ENCODE measurements at regions not wholly inside any gene's neighbourhood (a gene's known extent, or its start where the extent isn't known, plus 50 kb on each side); places are given as distances from the start of the nearest gene placed in this dataset.
"Not testable (repeated sequence)": the region's sequence is repeated elsewhere in the genome, so short reads cannot be mapped to it uniquely, and the experiment has no call there.

DNA sequence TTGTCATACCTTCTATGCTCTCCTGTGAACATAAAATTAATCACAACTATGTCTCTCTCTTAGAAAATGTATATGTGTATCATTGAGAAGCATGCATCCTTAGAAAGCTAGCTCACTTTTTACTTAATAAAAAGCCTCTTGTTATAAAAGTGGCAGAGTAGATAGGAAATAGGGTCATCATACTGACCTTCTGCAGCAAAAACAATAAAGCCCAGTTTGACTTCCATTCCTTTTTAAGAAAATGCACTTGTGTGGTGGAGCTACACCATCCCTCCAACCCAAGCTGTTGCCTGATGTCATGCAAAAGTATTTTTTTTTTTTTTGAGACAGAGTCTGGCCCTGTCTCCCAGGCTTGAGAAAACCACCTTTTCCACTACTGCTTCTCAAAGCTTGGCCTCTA lies 393.3 kb downstream of the LIG4 start:
- no peak for DNase-seq

DNA sequence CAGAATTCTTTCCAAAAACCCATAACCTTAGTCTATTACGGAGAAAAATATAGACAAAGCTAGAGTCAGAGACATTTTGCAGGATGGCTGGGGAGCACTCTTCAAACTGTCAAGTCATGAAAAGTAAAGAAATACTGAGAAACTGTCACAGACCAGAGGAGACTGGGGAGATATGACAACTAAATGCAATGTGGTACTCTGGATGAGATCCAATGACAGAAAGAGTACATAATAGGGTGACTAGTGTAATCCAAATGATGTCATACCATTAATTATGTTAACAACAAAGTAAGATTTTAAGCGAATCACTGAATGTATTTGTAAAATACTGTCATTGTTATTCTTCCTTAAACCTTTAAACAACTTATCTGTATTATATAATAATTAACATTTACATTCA lies 393.8 kb downstream of the LIG4 start:
- no peak for DNase-seq

DNA sequence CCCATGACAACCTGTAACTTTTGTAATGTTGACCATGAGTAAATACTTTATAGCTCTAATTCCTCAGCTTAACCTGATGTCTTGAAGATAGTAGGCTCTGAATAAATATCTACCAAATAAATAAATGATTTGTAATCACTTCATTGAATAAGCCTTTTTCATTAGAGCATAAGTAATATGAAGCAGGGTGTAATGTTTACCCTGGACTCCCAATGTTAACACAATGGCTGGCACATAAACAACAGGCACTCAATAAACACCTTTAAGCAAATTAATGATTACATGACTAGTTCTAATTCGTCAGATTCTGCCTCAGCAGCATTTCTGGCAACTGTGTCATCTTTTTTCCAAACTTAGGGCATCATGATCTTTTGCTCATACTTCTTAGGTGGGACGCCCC lies 396.3 kb downstream of the LIG4 start:
- DNase-seq, result no peak

DNA sequence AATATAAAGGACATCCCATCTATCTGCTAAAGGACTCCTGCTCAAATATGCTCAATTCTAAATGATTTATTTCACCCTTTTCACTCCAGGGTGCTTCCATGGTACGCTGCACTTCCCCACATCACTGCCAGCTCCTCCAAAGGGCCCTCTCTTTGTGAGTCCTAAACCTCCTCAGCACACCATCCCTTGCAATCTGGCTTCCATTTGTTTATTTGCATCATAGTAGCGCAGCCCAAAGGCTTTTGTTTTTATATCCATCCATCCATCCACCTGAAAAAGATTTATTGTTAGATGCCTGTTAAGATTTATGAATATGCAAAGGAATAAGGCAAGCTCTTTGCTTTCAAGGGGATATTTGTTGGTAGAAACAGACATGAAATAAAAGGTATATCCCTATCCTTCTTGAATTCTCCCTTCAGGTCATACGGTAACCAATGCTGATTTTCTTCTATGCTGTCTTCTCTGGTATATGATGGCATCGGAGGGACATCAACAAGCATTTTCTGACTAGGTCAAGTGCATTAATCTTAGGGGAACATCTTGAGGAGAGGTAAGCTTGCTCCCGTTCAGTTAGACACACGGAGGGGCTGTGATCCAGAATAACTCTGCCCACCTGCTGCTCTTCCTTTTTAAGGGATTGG lies 397.6 kb downstream of the LIG4 start:
- DNase-seq, result no peak

DNA sequence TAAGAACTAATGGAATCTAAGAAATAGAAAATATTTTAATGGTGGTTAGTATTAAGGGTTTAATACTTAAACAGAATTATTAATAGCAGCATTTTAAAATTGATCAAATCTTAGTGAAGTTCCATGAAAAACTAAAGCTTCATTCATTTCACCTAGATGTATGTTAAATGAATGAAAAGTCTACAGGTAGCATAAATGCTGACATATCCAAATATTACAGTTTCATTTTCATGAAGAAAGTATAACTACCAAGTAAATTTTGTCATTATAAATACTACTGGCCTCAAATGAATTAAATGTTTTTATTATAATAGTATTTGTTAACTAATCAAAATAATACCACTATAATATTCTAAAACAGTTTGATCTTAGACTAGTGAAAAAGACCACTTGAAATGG lies 403.3 kb downstream of the LIG4 start:
- DNase-seq, result no peak

DNA sequence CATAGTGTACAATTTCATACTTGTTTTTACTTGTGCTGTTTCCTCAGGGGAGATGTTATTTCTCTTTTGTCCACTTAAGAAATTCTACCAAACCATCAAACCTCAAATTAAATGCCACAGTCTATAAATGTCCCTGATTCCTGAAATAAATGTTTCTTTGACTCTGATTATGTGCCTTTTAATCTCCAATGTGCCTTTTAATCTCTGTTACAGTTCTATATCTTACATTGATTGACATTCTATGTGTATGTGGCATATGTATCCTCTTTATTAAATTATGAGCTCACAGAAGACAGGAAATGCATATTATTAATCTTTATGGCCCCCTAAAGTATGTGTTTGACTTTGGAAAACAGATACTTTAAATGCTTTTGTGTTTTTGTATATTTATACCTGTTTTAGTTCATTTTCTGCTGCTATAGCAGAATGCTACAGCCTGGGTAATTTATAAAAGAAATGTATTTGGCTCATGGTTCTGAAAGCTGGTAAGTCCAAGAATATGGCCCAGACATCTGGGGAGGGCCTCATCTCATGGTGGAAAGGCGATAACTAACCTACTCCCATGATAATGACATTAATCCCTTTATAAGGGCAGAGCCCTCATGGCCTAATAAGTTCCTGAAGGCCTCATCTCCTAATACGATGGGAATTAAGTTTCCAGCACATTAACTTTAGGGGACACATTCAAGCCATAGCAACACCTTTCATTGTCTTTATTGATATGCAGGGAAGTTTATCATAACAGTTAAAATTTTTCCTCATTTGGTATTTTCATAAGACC lies 403.9 kb downstream of the LIG4 start:
- no peak for DNase-seq

DNA sequence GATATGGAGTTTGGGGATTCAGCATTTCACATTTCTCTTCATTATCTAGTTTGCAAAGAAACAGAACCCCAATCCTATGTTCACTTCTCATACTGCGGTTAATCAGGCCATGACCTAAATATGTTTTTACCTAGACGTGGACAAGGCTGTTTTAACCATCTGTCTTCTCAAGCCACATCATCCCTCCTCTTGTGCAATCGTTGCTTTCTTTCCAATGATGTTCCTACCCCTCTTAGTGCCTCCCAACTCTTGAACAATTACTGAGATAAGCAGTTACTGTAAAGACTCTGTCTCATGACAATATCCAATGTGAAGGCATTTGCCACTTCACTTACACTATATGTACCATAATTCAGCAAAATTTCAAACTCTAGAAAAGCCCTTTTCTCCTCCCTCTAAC lies 406.2 kb downstream of the LIG4 start:
- DNase-seq, result no peak

DNA sequence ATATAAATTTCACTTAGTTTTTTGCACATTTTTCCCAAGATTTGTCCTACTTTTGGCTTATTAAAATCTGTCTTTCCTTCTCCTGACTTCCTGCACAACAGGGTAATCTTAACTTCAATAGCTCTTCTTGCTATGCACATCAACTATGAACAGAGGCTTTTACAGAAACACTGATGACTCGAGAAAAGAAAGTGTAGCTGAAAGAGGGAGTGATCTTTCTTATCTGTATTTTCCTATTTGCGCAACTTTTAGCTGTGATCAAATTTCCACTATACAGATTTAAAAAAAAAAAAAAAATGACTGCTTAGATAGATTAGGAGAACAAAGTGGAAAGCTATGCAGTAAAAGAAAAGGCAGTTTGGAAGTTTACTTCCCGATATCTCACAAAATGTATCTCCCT lies 406.9 kb downstream of the LIG4 start:
- no peak for DNase-seq

DNA sequence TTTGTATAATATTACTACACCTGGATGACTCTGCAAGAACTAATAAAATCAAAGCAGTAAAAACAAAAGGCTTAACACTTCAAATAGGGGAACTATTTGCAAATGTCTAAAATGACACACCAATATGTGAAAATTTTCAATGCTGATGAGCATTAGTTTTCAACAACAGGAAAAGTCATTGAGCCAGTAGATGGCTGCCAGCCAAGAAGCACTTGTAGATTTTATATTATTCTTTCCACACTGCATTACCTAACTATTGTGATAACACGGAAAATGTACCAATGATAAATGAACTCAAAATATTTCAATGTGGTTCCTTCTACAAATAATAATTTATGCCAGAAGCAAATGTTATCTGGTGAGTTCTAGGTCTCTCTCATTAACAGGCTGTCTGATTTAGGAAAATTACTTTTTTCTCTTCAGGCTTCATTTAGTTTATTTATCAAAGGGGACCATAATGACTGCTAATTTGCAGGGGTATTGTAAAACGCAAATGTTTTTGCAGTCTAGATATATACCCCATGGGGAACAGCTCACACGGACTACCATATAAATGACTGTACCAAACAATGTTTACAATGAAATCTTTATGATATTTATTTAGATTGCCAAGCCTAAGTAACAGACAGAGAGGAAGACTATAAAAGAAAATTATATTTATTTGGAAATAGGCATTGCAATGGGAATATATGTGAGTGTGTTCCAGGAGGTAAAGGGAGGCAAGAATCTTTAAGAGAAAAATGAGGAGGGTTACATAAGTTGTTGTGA lies 407.8 kb downstream of the LIG4 start:
- DNase-seq, result no peak

DNA sequence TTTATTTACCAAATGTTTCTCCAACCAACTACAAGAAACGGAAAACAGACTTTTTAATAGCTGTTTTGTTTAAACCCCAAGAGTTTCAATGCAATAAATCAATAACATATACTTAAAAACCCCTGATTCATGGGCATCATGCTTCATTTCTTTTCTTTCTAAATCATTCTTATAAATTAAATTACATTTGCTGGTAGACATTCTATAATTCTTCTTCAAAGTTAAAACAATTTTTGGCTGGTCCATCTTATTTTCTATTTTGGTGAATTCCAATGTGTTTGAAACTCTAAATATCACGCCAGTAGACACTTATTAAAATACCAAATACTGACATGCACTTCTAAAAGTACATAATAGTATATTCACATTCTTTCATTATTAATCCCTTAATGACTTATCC lies 408.6 kb downstream of the LIG4 start:
- DNase-seq, result no peak

DNA sequence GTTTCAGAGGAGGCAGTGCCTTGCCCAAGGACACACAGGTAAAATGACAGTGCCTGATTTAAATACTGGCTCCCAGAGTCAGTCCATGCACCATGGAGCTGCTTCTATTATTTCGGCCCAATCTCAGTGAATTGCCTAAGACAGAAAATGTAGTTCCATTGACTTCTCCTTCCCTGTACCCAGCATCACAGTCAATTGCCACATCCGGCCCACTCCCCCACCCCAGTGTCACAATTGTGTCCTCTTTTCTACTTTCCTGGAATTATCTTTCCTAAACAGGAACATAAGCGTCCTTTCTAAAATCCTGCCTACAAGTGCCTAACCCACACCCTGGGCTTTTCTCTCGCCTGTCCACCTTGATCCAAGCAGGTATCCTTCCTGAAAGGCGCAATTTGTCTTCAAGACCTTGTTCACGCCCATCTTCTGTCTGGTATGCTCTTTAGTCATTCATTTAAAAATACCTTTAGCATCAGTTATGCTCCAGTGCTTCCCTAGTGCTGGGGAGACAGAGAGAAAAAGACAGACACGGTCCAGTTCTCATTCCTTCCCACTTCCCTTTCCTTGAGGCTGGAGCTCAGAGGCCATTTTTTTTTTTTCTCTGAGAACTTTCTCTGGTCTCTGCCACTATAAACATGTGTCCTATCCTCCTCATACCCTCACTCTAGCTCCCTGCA lies 411.4 kb downstream of the LIG4 start:
- no peak for DNase-seq

DNA sequence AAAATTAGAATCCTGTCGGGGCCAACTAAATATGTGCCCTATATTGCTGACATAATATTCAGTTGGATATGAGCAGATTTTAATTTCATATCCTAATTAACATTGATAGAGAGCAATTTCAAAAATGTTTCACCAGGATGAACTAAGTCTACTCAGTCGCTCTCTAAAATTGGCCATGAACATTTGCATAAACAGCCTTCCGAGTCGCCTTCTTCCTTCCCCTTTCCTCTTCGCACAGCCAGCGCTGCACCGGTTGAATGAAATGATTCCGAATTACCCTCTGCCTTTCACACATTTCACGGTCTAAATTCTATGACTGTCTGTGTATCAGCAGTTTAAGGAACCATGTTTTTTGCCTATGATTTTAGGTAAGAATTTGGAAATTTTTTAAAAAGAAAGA lies 413.7 kb downstream of the LIG4 start:
- DNase-seq, result no peak

DNA sequence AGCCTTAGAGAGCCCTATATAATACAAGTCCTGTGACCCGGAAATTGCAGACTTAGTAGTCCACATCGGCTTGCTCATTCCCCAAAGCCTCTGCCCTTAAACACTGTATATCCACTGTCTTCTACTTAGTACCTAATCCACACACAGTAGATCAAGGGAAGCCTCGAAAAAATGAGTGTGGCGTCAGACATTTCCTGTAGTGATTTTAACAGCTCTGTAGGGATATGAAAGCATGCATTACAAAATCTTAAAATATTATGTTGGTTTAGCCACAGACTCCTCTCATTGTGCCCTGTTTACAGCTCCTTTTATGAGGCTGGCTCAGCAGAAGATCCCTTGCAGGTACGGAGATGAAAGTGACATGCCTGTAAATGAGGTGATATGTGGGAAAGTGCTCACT lies 416.3 kb downstream of the LIG4 start:
- no peak for DNase-seq

DNA sequence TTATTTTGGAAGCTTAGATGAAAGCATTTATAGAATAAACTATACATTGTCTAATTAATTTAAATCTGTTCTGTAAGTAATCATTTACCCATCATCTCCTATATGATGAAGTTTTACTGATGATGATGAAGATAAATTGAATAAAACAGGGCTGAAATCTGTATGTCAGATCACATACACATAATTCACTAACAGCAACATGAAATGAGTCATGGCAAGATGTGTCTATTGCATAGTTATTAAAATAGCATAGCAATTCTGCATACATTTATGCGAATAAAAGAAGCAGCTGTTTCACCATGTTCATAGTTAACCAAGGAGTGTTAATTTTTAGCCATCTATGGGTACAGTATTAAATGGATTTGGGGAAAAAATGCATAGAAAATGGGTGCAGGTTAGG lies 424.9 kb downstream of the LIG4 start:
- no peak for DNase-seq

DNA sequence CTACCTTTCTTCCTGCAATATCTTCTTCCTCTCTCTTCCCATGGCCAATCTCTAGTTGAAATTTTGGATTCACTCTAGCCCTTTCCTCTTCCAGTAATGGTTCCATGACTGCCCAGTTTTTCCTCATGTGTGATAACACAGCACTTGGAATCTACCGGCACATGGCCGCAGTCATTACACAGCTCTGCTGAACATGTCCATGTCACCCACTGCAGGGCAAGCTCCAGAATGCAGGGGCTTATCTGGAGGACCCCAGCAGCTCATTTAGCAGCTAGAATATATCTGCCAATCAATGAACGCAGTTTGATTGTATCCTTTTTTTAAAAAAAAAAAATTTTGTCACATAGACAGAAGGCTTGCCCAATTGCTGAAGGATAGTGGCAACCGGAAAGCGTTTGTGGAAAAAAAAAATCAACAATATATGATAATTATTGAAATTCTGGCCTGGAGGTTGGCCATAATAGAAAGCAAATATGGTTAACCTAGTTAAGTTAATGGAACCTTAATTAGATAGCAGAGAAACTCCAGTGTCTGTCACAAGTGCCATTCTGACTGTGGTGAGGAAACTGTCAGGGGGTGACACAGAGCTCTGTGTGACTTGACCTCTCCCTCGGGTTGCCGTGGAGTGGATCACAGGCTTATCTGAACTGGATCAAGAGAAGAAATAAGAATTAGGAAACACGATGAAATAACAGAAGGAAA lies 426.7 kb downstream of the LIG4 start:
- DNase-seq, result no peak

DNA sequence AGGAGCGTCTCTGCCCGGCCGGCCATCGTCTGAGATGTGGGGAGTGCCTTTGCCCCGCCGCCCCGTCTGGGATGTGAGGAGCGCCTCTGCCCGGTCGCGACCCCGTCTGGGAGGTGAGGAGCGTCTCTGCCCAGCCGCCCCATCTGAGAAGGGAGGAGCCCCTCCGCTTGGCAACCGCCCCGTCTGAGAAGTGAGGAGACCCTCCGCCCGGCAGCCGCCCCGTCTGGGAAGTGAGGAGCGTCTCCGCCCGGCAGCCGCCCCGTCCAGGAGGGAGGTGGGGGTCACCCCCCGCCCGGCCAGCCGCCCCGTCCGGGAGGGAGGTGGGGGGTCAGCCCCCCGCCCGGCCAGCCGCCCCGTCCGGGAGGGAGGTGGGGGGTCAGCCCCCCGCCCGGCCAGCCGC lies 432.7 kb downstream of the LIG4 start:
- not testable (repeated sequence) for DNase-seq

DNA sequence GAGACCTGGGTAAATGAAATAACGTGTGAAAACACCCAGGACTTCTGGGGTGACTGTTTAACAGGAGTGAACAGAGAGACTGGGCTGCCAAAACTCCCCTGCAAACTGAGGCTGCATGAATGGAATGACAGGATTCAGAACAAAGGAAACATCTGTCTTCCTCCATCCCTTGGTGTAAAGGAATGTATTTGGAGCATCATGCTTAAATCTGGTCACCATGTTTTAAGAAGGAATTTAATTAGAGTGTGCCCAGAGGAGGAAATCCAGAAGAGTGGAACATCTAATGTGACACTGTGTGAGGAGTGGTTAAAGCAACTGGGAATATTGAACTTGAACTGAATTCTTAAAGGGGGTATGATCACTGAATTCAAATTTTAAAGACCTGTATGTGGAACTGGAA lies 437.2 kb downstream of the LIG4 start:
- no peak for DNase-seq

DNA sequence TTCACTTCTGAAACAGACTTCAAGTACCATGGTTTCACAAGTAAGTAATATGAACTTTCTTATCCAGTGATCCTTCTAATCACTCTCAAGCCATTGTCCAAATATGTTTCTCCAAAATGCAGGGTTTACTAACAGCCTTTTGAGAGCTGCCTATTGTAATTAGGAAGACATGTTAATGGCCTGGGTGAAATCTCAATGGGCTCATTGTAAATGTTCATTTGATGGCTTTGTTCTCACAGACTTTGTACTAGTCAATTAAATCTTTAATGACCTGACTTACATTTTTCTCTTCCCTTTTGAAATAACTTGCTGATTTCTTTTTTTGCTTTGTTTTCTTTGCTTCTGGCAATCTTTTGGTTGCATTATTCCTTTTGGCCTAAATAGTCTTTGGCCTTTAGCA lies 444.8 kb downstream of the LIG4 start:
- DNase-seq, result no peak

DNA sequence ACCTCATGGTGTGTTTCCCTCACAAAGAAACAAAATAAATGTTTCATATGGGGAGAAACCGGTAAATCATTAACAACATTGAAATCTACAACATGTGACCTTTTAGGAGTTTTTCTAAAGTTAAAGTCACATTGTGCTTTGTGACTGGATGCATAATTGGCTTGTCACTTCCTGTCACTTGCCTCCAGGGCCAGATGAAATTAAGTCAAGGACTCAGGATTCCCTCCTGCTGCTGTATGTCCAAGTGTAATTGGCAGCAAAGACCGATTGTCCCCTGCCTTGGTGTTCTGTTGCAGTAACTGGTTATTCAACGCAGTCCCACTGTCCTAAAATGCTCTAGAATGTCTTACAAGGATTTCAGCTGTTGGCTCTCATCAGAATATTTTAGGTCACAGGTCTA lies 448.2 kb downstream of the LIG4 start:
- DNase-seq, result no peak

DNA sequence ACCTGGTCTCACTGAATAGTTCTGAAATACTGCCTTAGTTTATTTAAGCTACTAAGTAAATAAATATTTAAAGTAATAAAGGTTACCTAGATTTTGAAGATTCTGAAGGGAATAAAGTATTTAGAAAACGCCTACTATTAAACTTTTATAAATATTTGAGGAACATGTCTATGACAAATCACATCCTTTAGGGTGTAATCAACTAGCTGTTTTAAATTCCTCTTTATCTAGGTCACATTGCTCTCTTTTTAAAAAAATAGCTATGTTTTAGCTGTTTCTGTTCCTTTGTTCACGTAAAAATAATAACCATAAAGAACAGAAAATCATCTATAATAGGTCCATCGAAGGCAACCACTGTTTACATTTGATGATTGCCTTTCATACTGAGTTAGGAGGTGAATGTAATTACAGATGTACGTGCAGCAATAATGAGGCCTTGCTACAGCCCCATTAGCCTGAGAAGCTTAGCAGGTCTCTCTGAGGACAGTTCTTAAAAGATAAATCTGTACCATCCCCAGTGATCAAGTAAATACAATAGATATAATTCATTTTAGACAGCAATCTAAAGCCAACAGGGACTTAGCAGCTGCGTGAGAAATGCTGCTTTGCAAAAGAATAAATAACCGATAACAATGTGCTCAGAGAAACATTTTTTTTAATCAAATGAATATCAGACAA lies 449.5 kb downstream of the LIG4 start:
- no peak for DNase-seq

DNA sequence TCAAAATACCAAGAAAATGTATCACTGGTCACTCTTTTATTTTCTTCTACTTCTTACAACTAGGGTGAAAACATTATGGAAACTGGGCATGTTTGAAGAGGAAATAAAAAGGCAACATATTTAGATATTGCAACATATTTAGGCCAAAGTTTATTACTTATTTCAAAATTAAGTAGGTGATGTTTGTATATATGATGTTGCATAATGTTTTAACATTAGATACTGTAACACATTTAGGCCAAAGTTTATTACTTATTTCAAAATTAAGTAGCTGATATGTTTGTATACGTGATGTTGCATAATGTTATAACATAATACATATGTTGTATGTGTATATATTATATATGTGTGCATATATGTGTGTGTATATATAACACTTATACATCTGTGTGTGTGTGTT lies 451.3 kb downstream of the LIG4 start:
- no peak for DNase-seq

Measured in hypothalamus (tissue), 51 donors.